Fibroblast of pulmonary artery (primary cell): ENCODE measurements at regions not wholly inside any gene's neighbourhood (a gene's known extent, or its start where the extent isn't known, plus 50 kb on each side); places are given as distances from the start of the nearest gene placed in this dataset.

Experiments used
- DNase-seq: peaks from one replicate; pipeline ENCODE4 v3.0.0-alpha.2; 2010; ENCODE audit warnings: low read depth
- H3K4me3 ChIP-seq: replicated peaks from 2 replicates; pipeline ENCODE4 v1.5.1; 2011; ENCODE audit warnings: low read depth, mild to moderate bottlenecking, control low read depth, low read length, moderate library complexity
- CTCF ChIP-seq: IDR thresholded peaks from 2 replicates; pipeline ENCODE4 v1.5.1; 2011; ENCODE audit warnings: mild to moderate bottlenecking, control low read depth, low read length, inconsistent platforms; ENCODE audit errors: missing control alignments

GRCh38 chr5:168152660-168153059 lies 138.8 kb upstream of the WWC1 start:
- H3K4me3 ChIP-seq: no peak overlapping the region
- no peak for DNase-seq
- no peak for TF ChIP-seq CTCF

GRCh38 chr5:168153263-168153875 lies 138.1 kb upstream of the WWC1 start:
- DNase-seq: no peak

GRCh38 chr5:168153876-168154270 lies 137.6 kb upstream of the WWC1 start:
- H3K4me3 ChIP-seq: no peak overlapping the region
- no peak for TF ChIP-seq CTCF
- DNase-seq: no peak

More at GRCh38 chr5:168153263-168153875, 138.1 kb upstream of the WWC1 start:
- no peak for TF ChIP-seq CTCF
- no peak overlapping the region for H3K4me3 ChIP-seq

- no peak for TF ChIP-seq CTCF
- no peak for DNase-seq
- H3K4me3 ChIP-seq: no peak overlapping the region
Measured at GRCh38 chr5:168155585-168155984, 135.9 kb upstream of the WWC1 start.

- DNase-seq: no peak
- no peak overlapping the region for H3K4me3 ChIP-seq
- no peak for TF ChIP-seq CTCF
Measured at GRCh38 chr5:168156170-168156569, 135.3 kb upstream of the WWC1 start.

- TF ChIP-seq CTCF: no peak
- no peak for DNase-seq
- H3K4me3 ChIP-seq: no peak overlapping the region
Measured at GRCh38 chr5:168157141-168157540, 134.3 kb upstream of the WWC1 start.

- no peak for TF ChIP-seq CTCF
Measured at GRCh38 chr5:168159425-168159824, 132.0 kb upstream of the WWC1 start.

More at GRCh38 chr5:168159425-168159824, 132.0 kb upstream of the WWC1 start:
- DNase-seq: no peak
- no peak overlapping the region for H3K4me3 ChIP-seq
